H1 (cell line): ENCODE measurements at regions not wholly inside any gene's neighbourhood (a gene's known extent, or its start where the extent isn't known, plus 50 kb on each side); places are given as distances from the start of the nearest gene placed in this dataset.

Experiments
- ATF3 ChIP-seq: IDR thresholded peaks from 2 replicates; pipeline ENCODE4 v1.6.1; 2011; ENCODE audit warnings: low read depth, mild to moderate bottlenecking, low read length; ENCODE audit not compliant: insufficient read depth
- CBX8 ChIP-seq: fragments of 300-800, 300-1000 bp; sonication (generic); IDR thresholded peaks from 2 replicates; pipeline ENCODE4 v1.7.1; 2016; ENCODE audit warnings: low read depth, low read length, borderline replicate concordance
- CTBP2 ChIP-seq: IDR thresholded peaks from 2 replicates; pipeline ENCODE4 v1.7.0; 2011; ENCODE audit warnings: borderline replicate concordance, mild to moderate bottlenecking, moderate library complexity, mixed read lengths, low read length; ENCODE audit not compliant: insufficient read depth, insufficient read length
- GABPA ChIP-seq: IDR thresholded peaks from 2 replicates; pipeline ENCODE4 v1.6.1; 2011; ENCODE audit warnings: mild to moderate bottlenecking, low read length, moderate library complexity, borderline replicate concordance; ENCODE audit not compliant: insufficient read depth
- JUN ChIP-seq: IDR thresholded peaks from 2 replicates; pipeline ENCODE4 v1.6.1; 2011; ENCODE audit warnings: low read depth, mild to moderate bottlenecking, improper control_type of control experiment, low read length
- KDM5A ChIP-seq: fragments of 200-600 bp; IDR thresholded peaks from 2 replicates; pipeline ENCODE4 v1.7.1; 2012; ENCODE audit warnings: mild to moderate bottlenecking, low read length, inconsistent platforms, mixed read lengths
- POLR2AphosphoS5 ChIP-seq: IDR thresholded peaks from 2 replicates; pipeline ENCODE4 v1.6.1; 2011; ENCODE audit warnings: low read depth, low read length
- RAD21 ChIP-seq, 2 experiments: IDR thresholded peaks in 1 of 2; conservative IDR thresholded peaks in 1 of 2; 2 replicates each; pipeline ENCODE4 v1.6.1; 2011; ENCODE audit warnings: low read depth in 2 of 2, low read length in 2 of 2, improper control_type of control experiment in 1 of 2, inconsistent platforms in 1 of 2, mild to moderate bottlenecking in 1 of 2, moderate library complexity in 1 of 2
- RXRA ChIP-seq: IDR thresholded peaks from 2 replicates; pipeline ENCODE4 v1.6.1; 2011; ENCODE audit warnings: low read depth, mild to moderate bottlenecking, low read length, moderate library complexity; ENCODE audit not compliant: insufficient read depth
- TAF7 ChIP-seq: optimal IDR thresholded peaks from 2 replicates; pipeline ENCODE3; 2011; ENCODE audit warnings: low read depth, mild to moderate bottlenecking, inconsistent platforms, low read length, moderate library complexity, borderline replicate concordance
- TF ChIP-seq, protein P1 (sequence below): fragments of 300-600 bp; sonication (generic); IDR thresholded peaks from 2 replicates; pipeline ENCODE4 v1.7.1; 2012; ENCODE audit warnings: low read length, moderate library complexity, mild to moderate bottlenecking, inconsistent platforms; ENCODE audit not compliant: insufficient replicate concordance

DNA sequence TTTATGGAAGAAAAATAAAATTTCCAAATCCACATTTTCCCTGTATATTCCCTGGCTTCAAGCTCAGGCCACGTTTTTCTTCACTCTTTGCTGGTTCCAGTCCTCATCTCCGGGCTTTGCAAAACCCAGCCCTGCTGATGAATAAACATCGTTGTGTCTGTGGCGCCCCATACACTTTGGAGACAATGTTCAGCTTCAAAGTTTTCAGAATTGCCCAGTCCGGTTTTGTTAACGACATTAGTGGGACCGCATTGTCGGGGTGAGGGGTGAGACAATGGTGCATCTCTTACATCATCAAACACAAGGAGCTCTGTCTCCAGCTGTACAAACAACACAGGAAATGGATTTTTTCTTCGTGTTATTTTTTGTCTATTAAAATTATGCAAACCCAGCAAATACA is 53.4 kb upstream of the HTATIP2 start (continued):
- TF ChIP-seq, protein P1, sequence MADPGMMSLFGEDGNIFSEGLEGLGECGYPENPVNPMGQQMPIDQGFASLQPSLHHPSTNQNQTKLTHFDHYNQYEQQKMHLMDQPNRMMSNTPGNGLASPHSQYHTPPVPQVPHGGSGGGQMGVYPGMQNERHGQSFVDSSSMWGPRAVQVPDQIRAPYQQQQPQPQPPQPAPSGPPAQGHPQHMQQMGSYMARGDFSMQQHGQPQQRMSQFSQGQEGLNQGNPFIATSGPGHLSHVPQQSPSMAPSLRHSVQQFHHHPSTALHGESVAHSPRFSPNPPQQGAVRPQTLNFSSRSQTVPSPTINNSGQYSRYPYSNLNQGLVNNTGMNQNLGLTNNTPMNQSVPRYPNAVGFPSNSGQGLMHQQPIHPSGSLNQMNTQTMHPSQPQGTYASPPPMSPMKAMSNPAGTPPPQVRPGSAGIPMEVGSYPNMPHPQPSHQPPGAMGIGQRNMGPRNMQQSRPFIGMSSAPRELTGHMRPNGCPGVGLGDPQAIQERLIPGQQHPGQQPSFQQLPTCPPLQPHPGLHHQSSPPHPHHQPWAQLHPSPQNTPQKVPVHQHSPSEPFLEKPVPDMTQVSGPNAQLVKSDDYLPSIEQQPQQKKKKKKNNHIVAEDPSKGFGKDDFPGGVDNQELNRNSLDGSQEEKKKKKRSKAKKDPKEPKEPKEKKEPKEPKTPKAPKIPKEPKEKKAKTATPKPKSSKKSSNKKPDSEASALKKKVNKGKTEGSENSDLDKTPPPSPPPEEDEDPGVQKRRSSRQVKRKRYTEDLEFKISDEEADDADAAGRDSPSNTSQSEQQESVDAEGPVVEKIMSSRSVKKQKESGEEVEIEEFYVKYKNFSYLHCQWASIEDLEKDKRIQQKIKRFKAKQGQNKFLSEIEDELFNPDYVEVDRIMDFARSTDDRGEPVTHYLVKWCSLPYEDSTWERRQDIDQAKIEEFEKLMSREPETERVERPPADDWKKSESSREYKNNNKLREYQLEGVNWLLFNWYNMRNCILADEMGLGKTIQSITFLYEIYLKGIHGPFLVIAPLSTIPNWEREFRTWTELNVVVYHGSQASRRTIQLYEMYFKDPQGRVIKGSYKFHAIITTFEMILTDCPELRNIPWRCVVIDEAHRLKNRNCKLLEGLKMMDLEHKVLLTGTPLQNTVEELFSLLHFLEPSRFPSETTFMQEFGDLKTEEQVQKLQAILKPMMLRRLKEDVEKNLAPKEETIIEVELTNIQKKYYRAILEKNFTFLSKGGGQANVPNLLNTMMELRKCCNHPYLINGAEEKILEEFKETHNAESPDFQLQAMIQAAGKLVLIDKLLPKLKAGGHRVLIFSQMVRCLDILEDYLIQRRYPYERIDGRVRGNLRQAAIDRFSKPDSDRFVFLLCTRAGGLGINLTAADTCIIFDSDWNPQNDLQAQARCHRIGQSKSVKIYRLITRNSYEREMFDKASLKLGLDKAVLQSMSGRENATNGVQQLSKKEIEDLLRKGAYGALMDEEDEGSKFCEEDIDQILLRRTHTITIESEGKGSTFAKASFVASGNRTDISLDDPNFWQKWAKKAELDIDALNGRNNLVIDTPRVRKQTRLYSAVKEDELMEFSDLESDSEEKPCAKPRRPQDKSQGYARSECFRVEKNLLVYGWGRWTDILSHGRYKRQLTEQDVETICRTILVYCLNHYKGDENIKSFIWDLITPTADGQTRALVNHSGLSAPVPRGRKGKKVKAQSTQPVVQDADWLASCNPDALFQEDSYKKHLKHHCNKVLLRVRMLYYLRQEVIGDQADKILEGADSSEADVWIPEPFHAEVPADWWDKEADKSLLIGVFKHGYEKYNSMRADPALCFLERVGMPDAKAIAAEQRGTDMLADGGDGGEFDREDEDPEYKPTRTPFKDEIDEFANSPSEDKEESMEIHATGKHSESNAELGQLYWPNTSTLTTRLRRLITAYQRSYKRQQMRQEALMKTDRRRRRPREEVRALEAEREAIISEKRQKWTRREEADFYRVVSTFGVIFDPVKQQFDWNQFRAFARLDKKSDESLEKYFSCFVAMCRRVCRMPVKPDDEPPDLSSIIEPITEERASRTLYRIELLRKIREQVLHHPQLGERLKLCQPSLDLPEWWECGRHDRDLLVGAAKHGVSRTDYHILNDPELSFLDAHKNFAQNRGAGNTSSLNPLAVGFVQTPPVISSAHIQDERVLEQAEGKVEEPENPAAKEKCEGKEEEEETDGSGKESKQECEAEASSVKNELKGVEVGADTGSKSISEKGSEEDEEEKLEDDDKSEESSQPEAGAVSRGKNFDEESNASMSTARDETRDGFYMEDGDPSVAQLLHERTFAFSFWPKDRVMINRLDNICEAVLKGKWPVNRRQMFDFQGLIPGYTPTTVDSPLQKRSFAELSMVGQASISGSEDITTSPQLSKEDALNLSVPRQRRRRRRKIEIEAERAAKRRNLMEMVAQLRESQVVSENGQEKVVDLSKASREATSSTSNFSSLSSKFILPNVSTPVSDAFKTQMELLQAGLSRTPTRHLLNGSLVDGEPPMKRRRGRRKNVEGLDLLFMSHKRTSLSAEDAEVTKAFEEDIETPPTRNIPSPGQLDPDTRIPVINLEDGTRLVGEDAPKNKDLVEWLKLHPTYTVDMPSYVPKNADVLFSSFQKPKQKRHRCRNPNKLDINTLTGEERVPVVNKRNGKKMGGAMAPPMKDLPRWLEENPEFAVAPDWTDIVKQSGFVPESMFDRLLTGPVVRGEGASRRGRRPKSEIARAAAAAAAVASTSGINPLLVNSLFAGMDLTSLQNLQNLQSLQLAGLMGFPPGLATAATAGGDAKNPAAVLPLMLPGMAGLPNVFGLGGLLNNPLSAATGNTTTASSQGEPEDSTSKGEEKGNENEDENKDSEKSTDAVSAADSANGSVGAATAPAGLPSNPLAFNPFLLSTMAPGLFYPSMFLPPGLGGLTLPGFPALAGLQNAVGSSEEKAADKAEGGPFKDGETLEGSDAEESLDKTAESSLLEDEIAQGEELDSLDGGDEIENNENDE = no peak
- no peak for TF ChIP-seq KDM5A
- TF ChIP-seq RAD21 (IDR thresholded peaks at IDR 0.05 in 1 of 2, conservative IDR thresholded peaks at IDR 0.05 in 1 of 2; ENCODE audit: low read depth in 2 of 2, low read length in 2 of 2) = no peak
- no peak for TF ChIP-seq CBX8
- TF ChIP-seq POLR2AphosphoS5 = no peak
- TF ChIP-seq TAF7 = no peak
- TF ChIP-seq JUN = no peak
- no peak for TF ChIP-seq CTBP2
- TF ChIP-seq GABPA = no peak
- TF ChIP-seq ATF3 = no peak
- no peak for TF ChIP-seq RXRA
